ENCODE measurements at regions not wholly inside any gene's neighbourhood (a gene's known extent, or its start where the extent isn't known, plus 50 kb on each side); places are given as distances from the start of the nearest gene placed in this dataset.

DNA sequence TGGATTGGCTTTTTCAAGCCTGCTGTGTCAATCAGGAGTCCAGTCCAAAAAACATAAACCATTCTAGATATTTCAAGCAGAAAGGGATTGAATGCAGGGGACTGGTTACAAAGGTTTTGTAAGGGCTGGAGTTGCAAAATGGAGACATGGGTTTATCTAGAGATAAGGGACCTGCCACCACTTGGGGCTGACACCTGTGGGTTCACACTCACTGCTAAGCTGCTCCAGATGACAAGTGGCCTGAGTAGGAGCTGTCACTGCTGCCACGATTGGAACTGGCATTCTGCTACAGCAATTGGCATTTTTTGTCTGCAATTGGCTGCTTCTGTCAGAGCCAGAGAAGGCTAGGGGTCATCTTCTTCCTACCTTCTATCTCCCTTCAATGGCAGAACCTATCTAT, 66.3 kb upstream of the ZFR start:
- WGBS, 4 donors = 0 to 21% (median 15%) methylated on average over 1 of the region's 1 CpG
- peak in 1 of 4 donors; percentile 56 for ATAC-seq
- H3K27ac ChIP-seq = no peak overlapping the region
- peaks cover 0 to 23% (median 9%) of the 10 kb centered on the region in 12 donors for H3K4me1 ChIP-seq
- no peaks in the 10 kb centered on the region for H3K27me3 ChIP-seq
- no peaks in the 10 kb centered on the region for H3K9me3 ChIP-seq
- intact Hi-C loops (cut with DNase I) = no loop called here
- H3K36me3 ChIP-seq = no peaks in the 10 kb centered on the region
- H3K4me3 ChIP-seq = no peak overlapping the region
- DNase-seq = no peak
- no peak for TF ChIP-seq POLR2A (IDR thresholded peaks at IDR 0.05)
- TF ChIP-seq, protein P1, sequence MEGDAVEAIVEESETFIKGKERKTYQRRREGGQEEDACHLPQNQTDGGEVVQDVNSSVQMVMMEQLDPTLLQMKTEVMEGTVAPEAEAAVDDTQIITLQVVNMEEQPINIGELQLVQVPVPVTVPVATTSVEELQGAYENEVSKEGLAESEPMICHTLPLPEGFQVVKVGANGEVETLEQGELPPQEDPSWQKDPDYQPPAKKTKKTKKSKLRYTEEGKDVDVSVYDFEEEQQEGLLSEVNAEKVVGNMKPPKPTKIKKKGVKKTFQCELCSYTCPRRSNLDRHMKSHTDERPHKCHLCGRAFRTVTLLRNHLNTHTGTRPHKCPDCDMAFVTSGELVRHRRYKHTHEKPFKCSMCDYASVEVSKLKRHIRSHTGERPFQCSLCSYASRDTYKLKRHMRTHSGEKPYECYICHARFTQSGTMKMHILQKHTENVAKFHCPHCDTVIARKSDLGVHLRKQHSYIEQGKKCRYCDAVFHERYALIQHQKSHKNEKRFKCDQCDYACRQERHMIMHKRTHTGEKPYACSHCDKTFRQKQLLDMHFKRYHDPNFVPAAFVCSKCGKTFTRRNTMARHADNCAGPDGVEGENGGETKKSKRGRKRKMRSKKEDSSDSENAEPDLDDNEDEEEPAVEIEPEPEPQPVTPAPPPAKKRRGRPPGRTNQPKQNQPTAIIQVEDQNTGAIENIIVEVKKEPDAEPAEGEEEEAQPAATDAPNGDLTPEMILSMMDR (IDR thresholded peaks at IDR 0.05) = no peak

DNA sequence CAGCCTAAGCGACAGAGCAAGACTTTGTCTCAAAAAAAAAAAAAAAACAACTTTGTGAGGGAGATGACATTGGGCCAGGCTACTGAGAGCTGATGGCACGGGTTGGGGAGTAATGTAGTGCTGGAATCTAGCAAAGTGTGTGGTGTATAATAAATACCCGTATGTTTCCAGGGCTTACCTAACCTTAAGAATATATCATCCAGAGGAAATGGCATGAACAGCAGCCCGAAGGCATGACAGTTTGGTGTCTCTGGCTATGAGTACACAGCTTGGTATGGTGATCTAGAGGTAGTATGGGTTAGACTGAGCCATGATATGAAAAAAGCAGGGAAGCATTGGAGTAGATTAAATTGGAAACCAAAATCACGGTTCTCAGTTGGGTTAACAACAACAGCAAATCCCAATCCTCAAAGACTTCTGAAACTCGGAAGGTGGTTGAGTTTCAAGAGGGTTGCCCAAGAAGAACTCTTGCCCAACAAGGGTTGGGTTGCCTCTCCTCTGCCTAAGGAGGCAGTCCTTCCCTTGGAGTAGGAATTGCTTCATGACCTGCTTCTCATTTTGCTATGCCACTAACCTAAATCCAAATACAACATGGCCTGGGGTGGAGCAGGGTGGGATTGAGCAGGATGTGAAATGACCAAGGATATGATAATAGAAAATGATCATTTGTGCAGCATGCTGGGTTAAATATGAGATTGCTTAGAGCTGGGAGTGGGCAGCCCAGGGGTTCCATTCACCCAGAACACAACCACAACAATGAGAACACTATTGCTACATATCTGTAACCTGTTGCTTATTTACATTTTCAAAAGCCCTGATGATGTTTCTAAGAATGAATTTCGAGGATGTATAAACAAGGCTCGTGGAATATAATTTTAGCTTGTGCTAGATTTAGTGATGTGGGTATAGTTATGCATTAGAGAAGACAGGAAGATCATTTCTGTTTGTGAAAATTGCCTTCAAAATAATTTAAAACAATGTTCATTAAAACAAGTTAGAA, 64.6 kb upstream of the ZFR start:
- peaks cover 0 to 40% (median 24%) of the 10 kb centered on the region in 12 donors for H3K4me1 ChIP-seq
- no peaks in the 10 kb centered on the region for H3K36me3 ChIP-seq
- no peaks in the 10 kb centered on the region for H3K9me3 ChIP-seq
- 88 to 91% (median 90%) methylated on average over 8 of the region's 8 CpGs for WGBS, 4 donors
- H3K4me3 ChIP-seq = no peak overlapping the region
- ATAC-seq (no peak), DNase-seq (no peak)
- intact Hi-C loops (cut with DNase I) = loop anchor here in 2 of 10 donors (5.0 kb wide), 1 partner anchor 78 kb away; the partner anchor contains the start of gene SUB1 (in 2 of the 2)
- no peak for TF ChIP-seq POLR2A (IDR thresholded peaks at IDR 0.05)
- TF ChIP-seq, protein P1 (IDR thresholded peaks at IDR 0.05) = no peak
- peak overlapping the region in 1 of 12 donors; percentile 37 for H3K27ac ChIP-seq
- no peaks in the 10 kb centered on the region for H3K27me3 ChIP-seq

DNA sequence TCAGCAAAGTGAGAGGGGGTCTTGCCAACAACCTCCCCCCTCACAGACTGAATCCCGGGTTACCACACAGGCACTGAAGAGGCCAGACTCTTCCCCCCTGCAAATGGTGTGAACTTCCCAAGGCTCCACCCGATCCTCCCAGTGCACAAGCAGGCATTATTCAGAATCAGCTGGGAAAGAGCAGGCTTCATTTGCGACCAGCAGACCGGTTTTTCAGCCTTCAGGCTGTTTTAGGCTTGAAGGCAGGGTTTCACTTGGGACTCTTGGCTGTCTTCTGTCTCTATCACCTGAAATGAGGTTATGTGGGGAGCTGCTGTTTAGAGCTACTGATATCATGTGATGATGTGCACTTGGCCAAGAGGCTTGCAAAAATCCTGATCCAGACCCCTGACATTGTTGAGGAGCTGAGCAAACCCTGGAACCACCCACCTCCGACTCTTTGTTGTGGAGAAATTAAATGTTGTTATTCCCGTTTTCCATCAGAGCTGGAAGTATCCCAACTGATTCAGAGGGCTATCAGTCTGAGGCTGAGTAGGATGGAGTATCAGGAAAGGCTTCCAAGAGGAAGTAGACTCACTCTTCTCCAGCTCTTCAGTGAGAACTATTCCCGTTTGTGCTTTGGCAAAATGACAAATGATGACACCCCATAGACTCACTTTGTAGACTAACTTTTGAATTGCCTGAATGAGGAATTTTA, 63.3 kb upstream of the ZFR start:
- DNase-seq (no peak), ATAC-seq (peak in 2 of 4 donors; percentile 14 to 50)
- peak overlapping the region in 1 of 12 donors; percentile 42 for H3K27ac ChIP-seq
- intact Hi-C loops (cut with DNase I) = loop anchor here in 2 of 10 donors (5.0 kb wide), 1 partner anchor 79 kb away; the partner anchor contains the start of gene SUB1 (in 2 of the 2)
- H3K36me3 ChIP-seq = no peaks in the 10 kb centered on the region
- H3K4me1 ChIP-seq = peaks cover 0 to 43% (median 27%) of the 10 kb centered on the region in 12 donors
- no peaks in the 10 kb centered on the region for H3K27me3 ChIP-seq
- H3K9me3 ChIP-seq = no peaks in the 10 kb centered on the region
- TF ChIP-seq, protein P1 (IDR thresholded peaks at IDR 0.05) = no peak
- TF ChIP-seq POLR2A (IDR thresholded peaks at IDR 0.05) = no peak
- 44 to 51% (median 49%) methylated on average over 7 of the region's 7 CpGs for WGBS, 4 donors
- no peak overlapping the region for H3K4me3 ChIP-seq

Data from heart left ventricle (tissue), 16 donors.